ENCODE measurements at regions not wholly inside any gene's neighbourhood (a gene's known extent, or its start where the extent isn't known, plus 50 kb on each side); places are given as distances from the start of the nearest gene placed in this dataset.

DNA sequence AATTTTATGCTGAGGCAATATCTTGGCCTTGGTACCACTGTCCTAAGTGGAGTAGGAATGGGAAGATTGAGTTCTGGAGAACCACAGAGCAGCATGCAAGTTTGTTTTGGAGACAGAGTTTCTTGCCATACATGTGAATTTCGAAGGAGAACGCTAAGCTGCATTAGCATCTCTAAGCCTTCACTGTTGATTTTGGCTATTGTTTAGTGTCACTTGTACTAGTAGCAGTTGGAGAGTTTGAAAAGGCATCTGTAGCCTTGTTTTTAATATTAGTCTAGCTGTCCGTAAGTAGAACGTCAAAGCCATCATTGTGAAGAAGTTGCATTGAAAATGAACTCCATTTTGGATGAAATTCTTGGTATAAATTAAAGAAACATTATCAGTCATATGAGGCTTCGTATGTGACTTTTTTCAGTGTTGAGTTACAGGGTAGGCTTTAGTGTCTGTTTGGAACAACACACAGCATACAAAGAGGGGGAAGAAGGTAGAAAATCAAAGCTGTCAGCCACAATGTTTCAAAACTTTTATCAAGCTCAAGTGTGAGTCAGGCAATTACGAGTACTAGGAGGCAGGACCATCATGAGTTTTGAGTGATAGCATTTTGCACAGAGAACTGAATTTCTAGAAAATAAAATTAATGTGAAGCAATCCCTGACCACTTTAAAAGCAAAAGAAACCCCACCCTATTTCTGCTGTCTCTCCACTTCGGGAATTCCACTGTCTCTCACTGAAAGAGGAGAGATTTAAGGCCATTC is 70.2 kb upstream of the NAV3 start:
- H3K79me1 ChIP-seq (ENCODE audit: low read depth in 1 of 2, low read length in 2 of 2) = no peaks in the 10 kb centered on the region
- no peak overlapping the region for H3K9ac ChIP-seq (ENCODE audit: low read depth, low read length)
- no peaks in the 10 kb centered on the region; the same call in 1 of the 2 replicates for H3K27me3 ChIP-seq (ENCODE audit: control insufficient read depth, insufficient read depth, low read length)
- no peak overlapping the region for H3K27ac ChIP-seq (ENCODE audit: insufficient read depth, low read length)
- no peaks in the 10 kb centered on the region for H4K20me1 ChIP-seq (ENCODE audit: insufficient read depth, low read length)
- POLR2A ChIA-PET (ENCODE audit: unreplicated experiment) = no interaction called here
- no peak for DNase-seq
- no peak overlapping the region for H3K4ac ChIP-seq (ENCODE audit: low read depth, low read length)
- H4K91ac ChIP-seq (ENCODE audit: insufficient read depth, low read depth, low read length) = no peak overlapping the region
- no peaks in the 10 kb centered on the region for H3K9me1 ChIP-seq (ENCODE audit: insufficient read depth, low read length)
- H3K23ac ChIP-seq (ENCODE audit: low read depth, low read length) = no peak overlapping the region
- H2AK9ac ChIP-seq (replicated peaks; ENCODE audit: low read depth, low read length, poor library complexity) = no peak overlapping the region
- H2BK5ac ChIP-seq (ENCODE audit: low read depth, low read length, poor library complexity, severe bottlenecking) = no peak overlapping the region
- intact Hi-C loops (cut with micrococcal nuclease) = no loop called here
- no peak overlapping the region for H3K14ac ChIP-seq (replicated peaks; ENCODE audit: low read depth, low read length)
- H3K18ac ChIP-seq (ENCODE audit: low read depth, low read length) = no peak overlapping the region
- ATAC-seq (ENCODE audit: low read depth) = no peak
- H2AFZ ChIP-seq (replicated peaks; ENCODE audit: low read length, poor library complexity) = no peak overlapping the region
- H3K56ac ChIP-seq (ENCODE audit: extremely low read depth, insufficient read depth, low read length) = no peak overlapping the region
- dilution Hi-C loops (cut with HindIII; ENCODE audit: low sequenced_read_pairs, unreplicated experiment) = no loop called here
- in situ Hi-C loops (cut with MboI; ENCODE audit: low sequenced_read_pairs) = no loop called here
- no peaks in the 10 kb centered on the region for H3K36me3 ChIP-seq (ENCODE audit: control insufficient read depth, insufficient read depth, low read length)
- H3K4me2 ChIP-seq (ENCODE audit: low read depth, low read length) = no peak overlapping the region
- no peak overlapping the region for H4K8ac ChIP-seq (ENCODE audit: low read depth in 2 of 2, low read length in 2 of 2)
- WGBS, 2 experiments (ENCODE audit: extremely low coverage in 2 of 2, insufficient read length in 1 of 2) = 83% methylated on average over 2 of the region's 7 CpGs; no CpG with 5 or more reads in 1 of the 2 experiments
- CTCF ChIA-PET = no interaction called here
- no peaks in the 10 kb centered on the region for H3K4me1 ChIP-seq (ENCODE audit: control insufficient read depth, insufficient read depth, low read length)
- H2BK120ac ChIP-seq (ENCODE audit: low read depth, low read length) = no peak overlapping the region
- H3K4me3 ChIP-seq (ENCODE audit: insufficient read depth, low read depth, low read length) = no peak overlapping the region
- H3K9me3 ChIP-seq (ENCODE audit: control insufficient read depth, insufficient read depth, low read length) = no peaks in the 10 kb centered on the region
- no peak overlapping the region for H2AK5ac ChIP-seq (ENCODE audit: low read depth, low read length)
- no peak overlapping the region for H4K5ac ChIP-seq (ENCODE audit: low read depth, low read length)
- no TSS peak for BruUV-seq (replicated peaks)
- TF ChIP-seq POLR2A (IDR thresholded peaks at IDR 0.05; ENCODE audit: low read depth, low read length) (no peak), CEBPB (IDR thresholded peaks at IDR 0.05; ENCODE audit: low read depth, low read length) (no peak), MXI1 (IDR thresholded peaks at IDR 0.05; ENCODE audit: borderline replicate concordance, low read depth, low read length) (no peak), FOS (IDR thresholded peaks at IDR 0.05; ENCODE audit: low read depth, low read length) (no peak), SMC3 (IDR thresholded peaks at IDR 0.05; ENCODE audit: low read depth, low read length) (no peak), RAD21 (IDR thresholded peaks at IDR 0.05; ENCODE audit: low read length) (no peak), NFE2L2 (IDR thresholded peaks at IDR 0.05; ENCODE audit: low read depth, low read length) (no peak), RFX5 (IDR thresholded peaks at IDR 0.05; ENCODE audit: low read depth, low read length) (no peak), MAZ (IDR thresholded peaks at IDR 0.05; ENCODE audit: borderline replicate concordance, low read depth, low read length) (no peak), CHD1 (IDR thresholded peaks at IDR 0.05; ENCODE audit: low read depth, low read length) (no peak)
- no peak overlapping the region for H2BK20ac ChIP-seq (ENCODE audit: low read depth, low read length)
- H2BK15ac ChIP-seq (ENCODE audit: low read depth, low read length) = no peak overlapping the region

Measured in IMR-90 (cell line).